Natural killer cell (primary cell): ENCODE measurements at regions not wholly inside any gene's neighbourhood (a gene's known extent, or its start where the extent isn't known, plus 50 kb on each side); places are given as distances from the start of the nearest gene placed in this dataset.

Source experiments
- ATAC-seq, 3 donors: fragments of 150-1000 bp in 2 of 3; fragments of 200-7000 bp in 1 of 3; cut with Tn5 transposase; 1 replicate in 1 of 3; 2 replicates in 2 of 3; pipeline ENCODE4 v1.10.0; 2021; ENCODE audit warnings: mild to moderate bottlenecking in 2 of 3, moderate library complexity in 2 of 3
- DNase-seq, 2 donors: peaks; one replicate each; pipeline versions ENCODE4 v3.0.0 to v3.0.0-alpha.2; 2013 to 2021; ENCODE audit warnings: mixed read lengths in 1 of 2
- H3K27ac ChIP-seq: one replicate; pipeline ENCODE4 v1.5.1; 2013; ENCODE audit warnings: mild to moderate bottlenecking, low read length
- H3K27me3 ChIP-seq: one replicate; pipeline ENCODE4 v1.6.1; 2013; ENCODE audit warnings: low read length; ENCODE audit not compliant: control insufficient read depth, insufficient read depth
- H3K36me3 ChIP-seq: one replicate; pipeline ENCODE4 v1.6.1; 2013; ENCODE audit warnings: low read length; ENCODE audit not compliant: control insufficient read depth, insufficient read depth
- H3K4me1 ChIP-seq: one replicate; pipeline ENCODE4 v1.6.1; 2013; ENCODE audit warnings: low read length; ENCODE audit not compliant: control insufficient read depth, insufficient read depth
- H3K4me3 ChIP-seq: one replicate; pipeline ENCODE4 v1.5.1; 2013; ENCODE audit warnings: low read length
- H3K9me3 ChIP-seq: one replicate; pipeline ENCODE4 v1.6.1; 2013; ENCODE audit warnings: low read length; ENCODE audit not compliant: control insufficient read depth, insufficient read depth
- H3K27ac Mint-ChIP-seq, 2 donors: one replicate each; pipeline ENCODE4 v1.8.0; 2022; ENCODE audit warnings: mild to moderate bottlenecking in 2 of 2, mixed read lengths in 2 of 2, moderate library complexity in 1 of 2
- H3K27me3 Mint-ChIP-seq, 2 donors: one replicate each; pipeline ENCODE4 v1.8.0; 2022; ENCODE audit warnings: low read depth in 2 of 2, mixed read lengths in 2 of 2
- H3K36me3 Mint-ChIP-seq: one replicate; pipeline ENCODE4 v1.8.0; 2022; ENCODE audit warnings: mixed read lengths
- H3K4me1 Mint-ChIP-seq, 2 donors: one replicate each; pipeline ENCODE4 v1.8.0; 2022; ENCODE audit warnings: mixed read lengths in 2 of 2
- H3K4me3 Mint-ChIP-seq: one replicate; pipeline ENCODE4 v1.8.0; 2022; ENCODE audit warnings: mild to moderate bottlenecking, moderate library complexity, mixed read lengths
- H3K9me3 Mint-ChIP-seq, 2 donors: one replicate each; pipeline ENCODE4 v1.8.0; 2022; ENCODE audit warnings: mixed read lengths in 2 of 2
- CTCF ChIP-seq: fragments of 200-600 bp; IDR thresholded peaks from one replicate; pipeline ENCODE4 v1.8.0; 2022; ENCODE audit warnings: antibody characterized with exemption
- whole genome bisulfite sequencing: methylation state at CpG from one replicate; pipeline ENCODE4 v1.1.7; 2013; ENCODE audit warnings: missing lambda C conversion rate; ENCODE audit not compliant: insufficient coverage; 5-methylcytosine and 5-hydroxymethylcytosine counted together
- intact Hi-C: fragments of 100-400 bp; cut with micrococcal nuclease; formaldehyde crosslinking; loops from one replicate; pipeline ENCODE4 v1.14.2; 2022

GRCh38 chr14:48452437-48452995 lies 777.1 kb upstream of the MDGA2 start:
- ATAC-seq (no peak), DNase-seq (no peak)
- Mint-ChIP-seq H3K36me3 (no peaks in the 10 kb centered on the region), H3K4me1 (no peaks in the 10 kb centered on the region), H3K9me3 (peaks cover 14 to 15% of the 10 kb centered on the region in 2 donors), H3K27me3 (no peaks in the 10 kb centered on the region), H3K4me3 (no peak overlapping the region), H3K27ac (no peak overlapping the region)
- Histone ChIP-seq H3K27me3 (no peaks in the 10 kb centered on the region), H3K4me1 (no peaks in the 10 kb centered on the region), H3K27ac (no peak overlapping the region), H3K4me3 (no peak overlapping the region), H3K36me3 (no peaks in the 10 kb centered on the region), H3K9me3 (no peaks in the 10 kb centered on the region)
- WGBS = 100% methylated on average over 1 of the region's 2 CpGs
- TF ChIP-seq CTCF = no peak
- intact Hi-C loops = no loop called here

GRCh38 chr14:48435221-48435620 lies 759.8 kb upstream of the MDGA2 start:
- H3K36me3 ChIP-seq = no peaks in the 10 kb centered on the region
- Mint-ChIP-seq H3K27me3 (no peaks in the 10 kb centered on the region), H3K4me3 (no peak overlapping the region), H3K9me3 (peaks cover 8 to 12% of the 10 kb centered on the region in 2 donors), H3K4me1 (no peaks in the 10 kb centered on the region), H3K27ac (no peak overlapping the region), H3K36me3 (no peaks in the 10 kb centered on the region)
- H3K27ac ChIP-seq = no peak overlapping the region
- TF ChIP-seq CTCF = no peak
- peaks cover 3% of the 10 kb centered on the region for H3K9me3 ChIP-seq
- ATAC-seq (no peak), DNase-seq (no peak)
- WGBS = 58% methylated on average over 2 of the region's 2 CpGs
- no peaks in the 10 kb centered on the region for H3K4me1 ChIP-seq
- intact Hi-C loops = no loop called here
- H3K4me3 ChIP-seq = no peak overlapping the region
- no peaks in the 10 kb centered on the region for H3K27me3 ChIP-seq

GRCh38 chr14:48430805-48431204 lies 755.4 kb upstream of the MDGA2 start:
- intact Hi-C loops = no loop called here

More at GRCh38 chr14:48430805-48431204, 755.4 kb upstream of the MDGA2 start:
- H3K27me3 ChIP-seq = no peaks in the 10 kb centered on the region
- DNase-seq (no peak), ATAC-seq (no peak)
- no peaks in the 10 kb centered on the region for H3K36me3 ChIP-seq
- Mint-ChIP-seq H3K36me3 (no peaks in the 10 kb centered on the region), H3K27ac (no peak overlapping the region), H3K4me1 (no peaks in the 10 kb centered on the region), H3K27me3 (no peaks in the 10 kb centered on the region), H3K9me3 (peaks cover 5 to 12% of the 10 kb centered on the region in 2 donors), H3K4me3 (no peak overlapping the region)
- no peaks in the 10 kb centered on the region for H3K4me1 ChIP-seq
- WGBS = 86% methylated on average over 5 of the region's 5 CpGs
- H3K9me3 ChIP-seq = peaks cover 3% of the 10 kb centered on the region
- no peak for TF ChIP-seq CTCF
- no peak overlapping the region for H3K4me3 ChIP-seq
- H3K27ac ChIP-seq = no peak overlapping the region
